ENCODE measurements at regions not wholly inside any gene's neighbourhood (a gene's known extent, or its start where the extent isn't known, plus 50 kb on each side); places are given as distances from the start of the nearest gene placed in this dataset.

GRCh38 chr17:6177941-6178694 is 107.9 kb downstream of the WSCD1 start:
- no peak overlapping the region for H3K27ac ChIP-seq
- DNase-seq (no peak), ATAC-seq (no peak)
- no peaks in the 10 kb centered on the region for H3K9me3 ChIP-seq
- no peaks in the 10 kb centered on the region for H3K4me1 ChIP-seq
- H3K36me3 ChIP-seq, result no peaks in the 10 kb centered on the region
- TF ChIP-seq CTCF (IDR thresholded peaks at IDR 0.05), result no peak
- no peaks in the 10 kb centered on the region for H3K27me3 ChIP-seq
- H3K4me3 ChIP-seq, result no peak overlapping the region
- intact Hi-C loops (cut with DNase I), result no loop called here
